PC-9 (cell line): ENCODE measurements at regions not wholly inside any gene's neighbourhood (a gene's known extent, or its start where the extent isn't known, plus 50 kb on each side); places are given as distances from the start of the nearest gene placed in this dataset.

Source experiments
- CTCF ChIP-seq: fragments of 200-600 bp; sonication (generic); conservative IDR thresholded peaks from 2 replicates; pipeline ENCODE4 v1.6.1; 2017; ENCODE audit warnings: mixed run types, antibody characterized with exemption, mild to moderate bottlenecking, moderate library complexity
- EZH2 ChIP-seq: fragments of 200-600 bp; sonication (generic); IDR thresholded peaks from 2 replicates; pipeline ENCODE4 v1.8.0; 2017; ENCODE audit warnings: antibody characterized with exemption, low read depth

GRCh38 chr2:160936044-160936806 lies 224.0 kb upstream of the TANK start:
- TF ChIP-seq CTCF (no peak), EZH2 (no peak)
